Uterus (tissue), 3 donors: ENCODE measurements at regions not wholly inside any gene's neighbourhood (a gene's known extent, or its start where the extent isn't known, plus 50 kb on each side); places are given as distances from the start of the nearest gene placed in this dataset.
"Not testable (repeated sequence)": the region's sequence is repeated elsewhere in the genome, so short reads cannot be mapped to it uniquely, and the experiment has no call there.

Source experiments
- DNase-seq, 2 donors: peaks; one replicate each; pipeline ENCODE4 v3.0.0-alpha.2; 2019 to 2020
- H3K27ac ChIP-seq, 2 donors: fragments of 200-600 bp; sonication (generic); 1 replicate in 1 of 2; 2 replicates in 1 of 2; pipeline ENCODE4 v1.5.1; 2016 to 2018
- H3K27me3 ChIP-seq, 2 donors: fragments of 200-600 bp; sonication (generic); one replicate each; pipeline ENCODE4 v1.5.1; 2018 to 2019; ENCODE audit warnings: control low read depth in 1 of 2
- H3K36me3 ChIP-seq, 2 donors: fragments of 200-600 bp; sonication (generic); one replicate each; pipeline ENCODE4 v1.5.1; 2019; ENCODE audit warnings: control low read depth in 1 of 2
- H3K4me1 ChIP-seq, 2 donors: fragments of 200-600 bp; sonication (generic); one replicate each; pipeline ENCODE4 v1.5.1; 2018 to 2019; ENCODE audit warnings: control low read depth in 1 of 2
- H3K4me3 ChIP-seq, 2 donors: fragments of 200-600 bp; sonication (generic); 1 replicate in 1 of 2; 2 replicates in 1 of 2; pipeline ENCODE4 v1.5.1; 2018 to 2019; ENCODE audit warnings: mild to moderate bottlenecking in 1 of 2
- H3K9me3 ChIP-seq, 2 donors: fragments of 200-600 bp; sonication (generic); one replicate each; pipeline ENCODE4 v1.5.1; 2019; ENCODE audit warnings: control low read depth in 1 of 2
- CTCF ChIP-seq, 4 experiments: fragments of 200-600 bp in 2 of 4; fragments of 450-650 bp in 2 of 4; sonication (generic) in 2 of 4; IDR thresholded peaks; one replicate each; pipeline ENCODE4 v1.5.1; 2016 to 2019; ENCODE audit warnings: antibody characterized with exemption in 4 of 4, mild to moderate bottlenecking in 2 of 4, moderate library complexity in 1 of 4
- POLR2A ChIP-seq, 2 donors: fragments of 450-650 bp; IDR thresholded peaks; one replicate each; pipeline ENCODE4 v1.6.1; 2016; ENCODE audit warnings: antibody characterized with exemption in 2 of 2, mild to moderate bottlenecking in 1 of 2, moderate library complexity in 1 of 2
- intact Hi-C: fragments of 100-400 bp; cut with DNase I; formaldehyde crosslinking; loops from one replicate; pipeline ENCODE4 v1.15.1; 2023; ENCODE audit warnings: low total_unique reads
- donor health status: DM: yes; HTN: yes; CAD: no.

GRCh38 chr6:91063362-91063761 is 476.5 kb upstream of the MAP3K7 start:
- no peaks in the 10 kb centered on the region for H3K27me3 ChIP-seq
- DNase-seq, result no peak
- intact Hi-C loops, result no loop called here
- H3K4me3 ChIP-seq, result no peak overlapping the region
- H3K9me3 ChIP-seq, result no peaks in the 10 kb centered on the region
- no peaks in the 10 kb centered on the region for H3K4me1 ChIP-seq
- no peaks in the 10 kb centered on the region for H3K36me3 ChIP-seq
- no peak for TF ChIP-seq POLR2A (IDR thresholded peaks at IDR 0.05)
- TF ChIP-seq CTCF (IDR thresholded peaks at IDR 0.05), result no peak
- no peak overlapping the region for H3K27ac ChIP-seq

- no peak overlapping the region for H3K27ac ChIP-seq
- no peaks in the 10 kb centered on the region for H3K4me1 ChIP-seq
- no peaks in the 10 kb centered on the region for H3K27me3 ChIP-seq
- no peak overlapping the region for H3K4me3 ChIP-seq
- H3K36me3 ChIP-seq, result no peaks in the 10 kb centered on the region
- no peak for TF ChIP-seq CTCF (IDR thresholded peaks at IDR 0.05)
- TF ChIP-seq POLR2A (IDR thresholded peaks at IDR 0.05), result no peak
- DNase-seq, result no peak
- H3K9me3 ChIP-seq, result no peaks in the 10 kb centered on the region
- intact Hi-C loops, result no loop called here
Measured at GRCh38 chr6:91057689-91058088, 470.8 kb upstream of the MAP3K7 start.

- Histone ChIP-seq H3K4me1 (no peaks in the 10 kb centered on the region), H3K9me3 (no peaks in the 10 kb centered on the region), H3K27me3 (no peaks in the 10 kb centered on the region), H3K4me3 (no peak overlapping the region), H3K36me3 (no peaks in the 10 kb centered on the region), H3K27ac (no peak overlapping the region)
- DNase-seq, result no peak
- intact Hi-C loops, result no loop called here
- no peak for TF ChIP-seq CTCF (IDR thresholded peaks at IDR 0.05)
- TF ChIP-seq POLR2A (IDR thresholded peaks at IDR 0.05), result no peak
Measured at GRCh38 chr6:91055959-91056358, 469.1 kb upstream of the MAP3K7 start.

- H3K27ac ChIP-seq, H3K4me3 ChIP-seq, H3K27me3 ChIP-seq, H3K9me3 ChIP-seq, H3K36me3 ChIP-seq, H3K4me1 ChIP-seq, intact Hi-C loops, DNase-seq: not testable (repeated sequence)
Measured at GRCh38 chr6:91052473-91053450, 465.9 kb upstream of the MAP3K7 start.

GRCh38 chr6:91045161-91045560 is 458.3 kb upstream of the MAP3K7 start:
- H3K27ac ChIP-seq, result no peak overlapping the region
- TF ChIP-seq POLR2A (IDR thresholded peaks at IDR 0.05) (no peak), CTCF (IDR thresholded peaks at IDR 0.05) (no peak)
- H3K27me3 ChIP-seq, result no peaks in the 10 kb centered on the region
- H3K4me3 ChIP-seq, result no peak overlapping the region
- DNase-seq, result no peak
- H3K4me1 ChIP-seq, result no peaks in the 10 kb centered on the region
- no peaks in the 10 kb centered on the region for H3K9me3 ChIP-seq
- H3K36me3 ChIP-seq, result no peaks in the 10 kb centered on the region
- intact Hi-C loops, result no loop called here
